OCI-LY1 (cell line): ENCODE measurements at regions not wholly inside any gene's neighbourhood (a gene's known extent, or its start where the extent isn't known, plus 50 kb on each side); places are given as distances from the start of the nearest gene placed in this dataset.

Source experiments
- EZH2 ChIP-seq: fragments of 200-600 bp; sonication (generic), shearing (Covaris generic); IDR thresholded peaks from 2 replicates; pipeline ENCODE4 v1.8.0; 2017; ENCODE audit warnings: borderline replicate concordance, mixed run types, mild to moderate bottlenecking, antibody characterized with exemption, low read length, moderate library complexity, mixed read lengths
- TF ChIP-seq, protein P1 (sequence below): fragments of 200-600 bp; sonication (generic), shearing (Covaris generic); IDR thresholded peaks from 2 replicates; pipeline ENCODE4 v1.5.1; 2017; ENCODE audit warnings: mild to moderate bottlenecking, antibody characterized with exemption, low read length, moderate library complexity, mixed read lengths

DNA sequence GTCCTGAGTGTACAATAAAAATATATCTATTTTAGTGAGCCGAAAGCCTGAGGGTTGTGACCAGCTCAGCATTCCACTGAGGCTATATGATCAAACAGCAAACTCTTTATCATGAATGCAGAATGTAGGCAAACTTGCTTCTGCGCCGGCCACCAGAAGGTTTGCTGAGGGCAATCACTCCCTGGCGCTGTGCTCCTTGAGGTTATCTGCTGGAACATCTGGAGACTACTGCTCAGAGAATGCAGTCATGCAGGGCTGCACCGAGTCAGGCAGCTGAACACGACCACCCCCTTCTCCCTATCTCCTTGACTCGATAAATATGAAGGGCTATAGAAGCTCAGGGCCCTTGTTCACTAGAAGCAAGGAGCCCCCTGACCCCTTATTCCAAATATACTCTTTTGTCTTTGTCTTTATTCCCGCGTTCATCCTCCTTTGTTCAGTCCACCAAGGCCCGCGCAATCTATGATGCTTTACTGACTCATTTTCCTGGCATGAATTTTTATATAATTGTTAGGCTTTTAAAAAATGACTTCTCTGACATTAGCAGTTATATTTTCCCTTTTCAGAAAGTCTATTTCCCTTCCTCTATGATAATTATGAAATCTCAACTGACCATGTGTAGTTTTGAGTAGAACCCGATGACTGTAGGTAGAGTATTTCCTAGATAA, 1089.3 kb downstream of the SLC16A7 start:
- TF ChIP-seq, protein P1, sequence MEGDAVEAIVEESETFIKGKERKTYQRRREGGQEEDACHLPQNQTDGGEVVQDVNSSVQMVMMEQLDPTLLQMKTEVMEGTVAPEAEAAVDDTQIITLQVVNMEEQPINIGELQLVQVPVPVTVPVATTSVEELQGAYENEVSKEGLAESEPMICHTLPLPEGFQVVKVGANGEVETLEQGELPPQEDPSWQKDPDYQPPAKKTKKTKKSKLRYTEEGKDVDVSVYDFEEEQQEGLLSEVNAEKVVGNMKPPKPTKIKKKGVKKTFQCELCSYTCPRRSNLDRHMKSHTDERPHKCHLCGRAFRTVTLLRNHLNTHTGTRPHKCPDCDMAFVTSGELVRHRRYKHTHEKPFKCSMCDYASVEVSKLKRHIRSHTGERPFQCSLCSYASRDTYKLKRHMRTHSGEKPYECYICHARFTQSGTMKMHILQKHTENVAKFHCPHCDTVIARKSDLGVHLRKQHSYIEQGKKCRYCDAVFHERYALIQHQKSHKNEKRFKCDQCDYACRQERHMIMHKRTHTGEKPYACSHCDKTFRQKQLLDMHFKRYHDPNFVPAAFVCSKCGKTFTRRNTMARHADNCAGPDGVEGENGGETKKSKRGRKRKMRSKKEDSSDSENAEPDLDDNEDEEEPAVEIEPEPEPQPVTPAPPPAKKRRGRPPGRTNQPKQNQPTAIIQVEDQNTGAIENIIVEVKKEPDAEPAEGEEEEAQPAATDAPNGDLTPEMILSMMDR = no peak
- no peak for TF ChIP-seq EZH2
